Mesothelial cell of epicardium (in vitro differentiated cells): ENCODE measurements at regions not wholly inside any gene's neighbourhood (a gene's known extent, or its start where the extent isn't known, plus 50 kb on each side); places are given as distances from the start of the nearest gene placed in this dataset.

Experiments
- DNase-seq, 2 experiments: peaks; one replicate each; pipeline ENCODE4 v3.0.0; 2021; ENCODE audit warnings: low spot score in 2 of 2; ENCODE audit not compliant: unreplicated experiment in 2 of 2
- H3K27ac Mint-ChIP-seq: 2 replicates; pipeline ENCODE4 v1.8.0; 2021; ENCODE audit warnings: mixed read lengths
- H3K27me3 Mint-ChIP-seq: 2 replicates; pipeline ENCODE4 v1.8.0; 2021; ENCODE audit warnings: low read depth, mixed read lengths
- H3K36me3 Mint-ChIP-seq: 2 replicates; pipeline ENCODE4 v1.8.0; 2021; ENCODE audit warnings: mixed read lengths
- H3K4me1 Mint-ChIP-seq: 2 replicates; pipeline ENCODE4 v1.8.0; 2021; ENCODE audit warnings: mixed read lengths
- H3K4me3 Mint-ChIP-seq: 2 replicates; pipeline ENCODE4 v1.8.0; 2021; ENCODE audit warnings: mild to moderate bottlenecking, moderate library complexity, mixed read lengths
- H3K9me3 Mint-ChIP-seq: 2 replicates; pipeline ENCODE4 v1.8.0; 2021; ENCODE audit warnings: mixed read lengths
- TF ChIP-seq, protein P1 (sequence below): fragments of 200-600 bp; sonication (generic); IDR thresholded peaks from one replicate; pipeline ENCODE4 v1.5.0; 2021; ENCODE audit warnings: antibody characterized with exemption; ENCODE audit not compliant: unreplicated experiment

DNA sequence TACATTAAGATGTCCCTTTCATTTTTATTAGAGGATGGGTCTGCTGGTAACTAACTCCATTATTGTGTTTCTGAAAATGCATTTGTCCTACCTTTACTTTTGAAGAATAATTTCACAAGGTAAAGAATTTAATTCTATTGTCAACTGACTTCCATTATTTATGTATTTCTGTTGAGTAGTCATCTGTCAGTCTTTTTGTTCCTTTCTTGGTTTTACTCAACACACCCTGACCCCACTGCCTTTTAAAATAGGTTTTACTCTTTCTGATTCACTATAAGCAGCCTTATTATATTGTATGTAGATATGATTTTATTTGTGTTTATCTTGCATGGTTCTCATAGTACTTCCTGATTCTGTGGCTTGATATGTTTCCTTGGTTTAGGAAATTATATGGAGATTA, 237.5 kb downstream of the TGFB2 start:
- Mint-ChIP-seq H3K4me1 (peaks cover 21% of the 10 kb centered on the region), H3K27ac (no peak overlapping the region), H3K9me3 (peaks cover 20% of the 10 kb centered on the region), H3K4me3 (no peak overlapping the region), H3K36me3 (peaks cover 11% of the 10 kb centered on the region), H3K27me3 (no peaks in the 10 kb centered on the region)
- TF ChIP-seq, protein P1, sequence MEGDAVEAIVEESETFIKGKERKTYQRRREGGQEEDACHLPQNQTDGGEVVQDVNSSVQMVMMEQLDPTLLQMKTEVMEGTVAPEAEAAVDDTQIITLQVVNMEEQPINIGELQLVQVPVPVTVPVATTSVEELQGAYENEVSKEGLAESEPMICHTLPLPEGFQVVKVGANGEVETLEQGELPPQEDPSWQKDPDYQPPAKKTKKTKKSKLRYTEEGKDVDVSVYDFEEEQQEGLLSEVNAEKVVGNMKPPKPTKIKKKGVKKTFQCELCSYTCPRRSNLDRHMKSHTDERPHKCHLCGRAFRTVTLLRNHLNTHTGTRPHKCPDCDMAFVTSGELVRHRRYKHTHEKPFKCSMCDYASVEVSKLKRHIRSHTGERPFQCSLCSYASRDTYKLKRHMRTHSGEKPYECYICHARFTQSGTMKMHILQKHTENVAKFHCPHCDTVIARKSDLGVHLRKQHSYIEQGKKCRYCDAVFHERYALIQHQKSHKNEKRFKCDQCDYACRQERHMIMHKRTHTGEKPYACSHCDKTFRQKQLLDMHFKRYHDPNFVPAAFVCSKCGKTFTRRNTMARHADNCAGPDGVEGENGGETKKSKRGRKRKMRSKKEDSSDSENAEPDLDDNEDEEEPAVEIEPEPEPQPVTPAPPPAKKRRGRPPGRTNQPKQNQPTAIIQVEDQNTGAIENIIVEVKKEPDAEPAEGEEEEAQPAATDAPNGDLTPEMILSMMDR: no peak
- DNase-seq: no peak

DNA sequence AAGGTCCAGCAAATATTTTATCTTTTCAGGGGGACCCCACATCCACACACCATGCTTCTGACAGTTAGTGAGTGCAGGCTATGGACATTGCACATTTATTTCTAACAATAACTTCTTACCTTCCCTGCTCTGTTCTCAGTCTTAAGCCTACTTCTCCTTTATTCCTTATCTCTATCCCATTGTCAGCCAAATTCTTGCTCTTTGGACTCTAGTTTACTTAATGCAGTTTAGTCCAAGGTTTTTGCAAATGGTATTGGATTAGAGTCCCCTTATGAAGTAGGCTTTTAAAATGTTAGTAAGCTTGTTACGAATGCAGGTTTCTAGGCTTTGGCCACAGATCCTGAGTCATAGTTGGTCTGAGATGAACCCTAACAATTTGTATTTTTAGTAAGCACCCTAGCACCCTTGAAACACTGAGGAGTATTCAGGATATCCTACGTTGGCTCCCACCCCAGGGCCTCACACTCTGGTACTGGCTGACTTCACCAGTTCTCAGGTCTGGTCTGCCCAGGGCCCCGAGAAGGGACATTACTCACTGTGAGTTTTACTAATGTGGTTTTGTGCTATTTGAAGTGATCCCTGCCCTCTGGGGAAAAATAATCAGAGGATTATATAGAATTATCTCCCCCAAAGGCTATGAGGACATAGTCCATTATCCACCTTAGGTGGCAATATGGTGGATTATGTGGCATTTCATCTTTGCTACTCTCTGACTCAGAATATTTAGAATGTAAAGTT, 239.5 kb downstream of the TGFB2 start:
- no peak overlapping the region for H3K4me3 Mint-ChIP-seq
- no peak overlapping the region for H3K27ac Mint-ChIP-seq
- no peaks in the 10 kb centered on the region for H3K27me3 Mint-ChIP-seq
- H3K4me1 Mint-ChIP-seq: peaks cover 21% of the 10 kb centered on the region
- H3K36me3 Mint-ChIP-seq: peaks cover 11% of the 10 kb centered on the region
- H3K9me3 Mint-ChIP-seq: peaks cover 20% of the 10 kb centered on the region
- TF ChIP-seq, protein P1: no peak
- DNase-seq: no peak

DNA sequence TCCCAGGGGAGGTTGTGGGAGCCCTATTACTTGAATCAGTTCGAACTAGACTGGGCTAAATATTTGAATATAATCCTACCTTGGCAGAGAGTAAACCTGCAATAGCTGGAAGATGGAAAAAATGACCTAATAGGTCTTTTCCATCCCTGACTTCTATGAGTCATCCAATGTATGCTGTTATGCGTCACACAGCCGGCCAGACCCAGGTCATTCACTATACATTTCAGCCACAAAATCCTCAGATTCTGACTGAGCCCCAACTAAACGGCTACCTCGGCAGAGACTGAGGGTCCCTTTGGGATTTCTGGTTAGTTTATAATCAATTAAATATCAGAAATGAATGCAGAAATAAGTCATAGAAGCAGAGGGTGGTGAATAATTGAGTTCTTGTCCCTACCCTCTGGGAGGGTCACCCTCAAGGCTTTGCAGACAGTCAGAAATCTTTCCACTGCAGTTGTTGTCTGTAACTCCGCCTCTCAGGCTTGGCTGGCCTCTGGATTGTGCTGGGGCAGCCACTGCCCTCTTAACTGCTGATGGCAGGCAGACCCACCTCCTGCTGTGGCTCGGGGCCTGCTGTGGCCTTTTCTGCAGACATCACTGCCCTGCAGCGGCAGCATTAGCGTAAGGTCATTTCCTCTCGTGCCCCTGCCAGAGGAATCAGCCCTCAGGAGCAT, 240.5 kb downstream of the TGFB2 start:
- no peaks in the 10 kb centered on the region for H3K27me3 Mint-ChIP-seq
- peaks cover 21% of the 10 kb centered on the region for H3K4me1 Mint-ChIP-seq
- no peak overlapping the region for H3K4me3 Mint-ChIP-seq
- DNase-seq: no peak
- peaks cover 20% of the 10 kb centered on the region for H3K9me3 Mint-ChIP-seq
- peaks cover 11% of the 10 kb centered on the region for H3K36me3 Mint-ChIP-seq
- H3K27ac Mint-ChIP-seq: peak overlapping the region; percentile 86
- TF ChIP-seq, protein P1: no peak

DNA sequence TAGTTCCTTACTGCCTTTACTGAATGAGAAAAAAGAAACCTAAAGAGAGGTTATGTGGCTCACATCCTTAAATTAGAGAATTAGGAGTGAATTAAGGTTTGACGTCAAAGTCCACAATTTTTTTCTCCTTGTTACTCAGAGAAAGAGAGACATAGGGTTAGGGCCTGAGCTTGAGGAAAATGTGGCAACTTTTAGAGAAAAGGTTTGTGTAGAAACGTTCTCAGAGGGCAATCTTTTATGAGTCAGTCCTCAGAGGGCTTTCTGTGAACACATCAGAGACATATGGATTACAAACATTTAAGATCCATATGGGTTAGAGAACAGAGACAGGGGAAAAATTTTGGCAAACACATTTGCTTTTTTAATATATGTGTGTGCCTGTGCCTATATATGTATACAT, 242.8 kb downstream of the TGFB2 start:
- H3K27ac Mint-ChIP-seq: no peak overlapping the region
- TF ChIP-seq, protein P1: no peak
- H3K27me3 Mint-ChIP-seq: no peaks in the 10 kb centered on the region
- H3K4me1 Mint-ChIP-seq: peaks cover 26% of the 10 kb centered on the region
- H3K36me3 Mint-ChIP-seq: peaks cover 5% of the 10 kb centered on the region
- no peak for DNase-seq
- no peak overlapping the region for H3K4me3 Mint-ChIP-seq
- H3K9me3 Mint-ChIP-seq: peaks cover 20% of the 10 kb centered on the region

DNA sequence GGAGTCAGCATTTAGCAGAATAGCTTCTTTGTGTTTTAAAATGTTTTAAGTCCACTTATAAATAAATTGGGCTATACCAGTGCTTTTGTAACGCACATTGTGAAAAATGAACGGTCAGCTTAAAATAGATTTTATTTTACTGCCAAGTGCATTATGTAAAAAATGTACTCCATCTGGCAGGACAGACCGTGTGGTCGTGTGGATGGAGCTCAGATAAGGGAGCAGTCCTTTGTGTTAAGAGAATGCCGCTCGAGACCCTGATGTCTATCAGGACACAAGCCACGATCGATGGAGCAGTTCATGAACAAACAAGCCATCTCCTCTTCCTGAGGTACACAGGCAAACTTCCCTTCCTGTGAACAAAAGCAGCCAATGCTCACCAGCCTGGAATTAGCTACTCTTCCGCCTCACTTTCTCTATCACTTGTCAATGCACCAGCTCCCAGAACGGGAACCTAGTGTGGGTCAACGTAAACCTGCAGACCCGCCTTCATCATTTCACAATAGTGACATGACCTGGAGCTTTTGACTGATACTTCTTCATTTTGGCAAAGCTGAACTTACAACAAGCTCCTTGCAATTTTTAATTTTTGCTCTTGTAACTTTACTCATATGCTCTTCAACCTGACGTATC, 243.5 kb downstream of the TGFB2 start:
- Mint-ChIP-seq H3K4me3 (no peak overlapping the region), H3K9me3 (peaks cover 14% of the 10 kb centered on the region), H3K27ac (no peak overlapping the region), H3K27me3 (no peaks in the 10 kb centered on the region), H3K36me3 (peaks cover 3% of the 10 kb centered on the region), H3K4me1 (peaks cover 26% of the 10 kb centered on the region)
- TF ChIP-seq, protein P1: no peak
- no peak for DNase-seq
